DMS 273 (cell line): ENCODE measurements at regions not wholly inside any gene's neighbourhood (a gene's known extent, or its start where the extent isn't known, plus 50 kb on each side); places are given as distances from the start of the nearest gene placed in this dataset.

Experiments used
- DNase-seq: peaks from one replicate; lab custom pipeline; 2025; ENCODE audit not compliant: unreplicated experiment; lab: John Stamatoyannopoulos, UW

DNA sequence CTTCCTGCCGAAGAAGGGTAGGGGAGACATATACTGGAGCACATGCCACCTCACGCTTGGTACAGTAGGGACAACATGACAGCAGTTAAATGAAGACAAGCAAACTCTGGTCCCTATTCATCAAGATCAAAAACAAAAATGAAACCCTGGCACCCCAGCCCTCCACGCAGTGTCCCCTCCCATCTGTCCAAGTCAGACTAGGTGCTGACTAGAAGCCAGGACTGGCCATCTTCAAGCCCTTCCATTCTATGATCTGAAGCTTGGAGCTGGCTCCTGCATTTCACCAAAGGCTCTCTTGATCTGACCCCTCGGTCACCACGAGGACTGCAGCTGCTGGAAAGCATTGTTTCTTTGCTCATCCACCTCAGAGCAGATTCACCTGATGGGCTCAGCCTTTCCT lies 158.9 kb upstream of the GGTLC1 start:
- no peak for DNase-seq

DNA sequence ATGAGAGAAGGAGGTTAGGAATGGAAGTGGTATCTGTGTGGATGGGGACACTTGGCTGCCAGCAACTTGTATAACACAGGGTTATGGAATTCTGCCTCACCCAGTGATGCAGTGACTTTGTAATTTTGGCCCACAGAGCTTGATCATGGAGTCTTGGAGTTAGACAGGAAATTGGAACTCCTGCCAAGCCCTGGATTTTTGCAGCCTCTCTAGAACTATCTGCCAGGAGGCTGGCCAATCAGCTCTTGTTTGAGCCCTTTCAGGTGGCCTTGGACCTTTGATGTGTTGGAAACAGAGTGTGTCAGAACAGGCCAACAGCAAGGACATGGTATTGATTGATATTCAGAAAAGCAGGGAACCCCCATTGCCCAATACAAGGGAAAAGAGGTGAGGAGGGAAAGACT lies 157.7 kb upstream of the GGTLC1 start:
- no peak for DNase-seq

DNA sequence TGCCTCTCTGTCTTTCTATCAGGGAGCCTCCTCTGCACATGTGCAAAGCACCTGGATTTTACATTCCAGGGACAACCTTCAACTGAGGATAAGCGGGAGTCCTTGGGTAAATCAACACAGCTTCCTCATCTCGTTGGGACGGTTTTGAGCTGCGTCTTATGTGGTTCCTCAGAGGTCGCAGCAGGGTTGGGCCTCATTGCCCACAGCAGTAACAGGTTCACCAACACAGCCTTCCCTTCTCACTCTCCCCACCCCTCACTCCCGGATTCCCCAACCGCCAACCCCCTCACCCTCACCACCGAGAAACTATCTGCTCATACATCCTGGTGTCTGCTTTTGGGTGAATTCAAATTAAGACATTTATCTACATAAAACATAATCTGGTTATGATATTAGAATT lies 155.8 kb upstream of the GGTLC1 start:
- DNase-seq, result no peak

DNA sequence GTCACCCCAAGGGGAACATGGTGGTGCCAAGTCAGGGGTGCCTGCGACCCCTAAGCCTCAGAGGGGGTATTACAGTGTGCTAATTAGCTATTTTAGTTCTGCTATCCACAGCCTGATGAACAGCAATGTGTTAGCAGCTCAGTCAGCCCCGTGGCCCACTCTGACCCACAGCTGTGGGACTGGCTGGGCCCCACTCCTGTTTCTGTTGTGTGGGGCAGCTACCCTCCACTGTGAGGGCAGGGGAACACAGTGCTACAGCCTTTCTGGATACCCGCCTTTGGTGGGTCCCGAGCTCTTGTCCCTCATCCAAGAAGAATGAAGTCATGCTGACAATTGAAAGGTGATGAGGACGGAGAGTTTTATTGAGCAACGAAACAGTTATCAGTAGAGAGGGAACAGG lies 152.5 kb upstream of the GGTLC1 start:
- DNase-seq, result no peak

DNA sequence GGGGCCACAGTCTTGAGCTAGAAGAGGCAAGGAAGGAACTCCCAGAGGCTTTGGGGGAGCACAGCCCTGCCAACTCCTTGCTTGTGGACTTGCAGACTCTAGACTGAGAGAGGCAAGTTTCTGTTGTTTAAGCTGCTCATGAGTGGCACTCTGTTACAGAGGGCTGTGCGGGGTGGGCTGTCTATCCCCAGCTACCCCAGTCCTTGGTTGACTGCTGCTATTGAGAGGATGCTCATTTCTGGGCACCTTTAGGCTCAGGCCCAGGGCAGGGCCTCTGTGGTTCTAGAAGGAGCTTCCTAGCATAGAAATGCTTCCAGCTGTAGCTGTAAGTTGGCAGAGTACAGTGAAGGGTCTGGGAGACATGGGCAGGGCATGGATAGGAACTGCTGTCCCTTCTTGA lies 151.3 kb upstream of the GGTLC1 start:
- no peak for DNase-seq

DNA sequence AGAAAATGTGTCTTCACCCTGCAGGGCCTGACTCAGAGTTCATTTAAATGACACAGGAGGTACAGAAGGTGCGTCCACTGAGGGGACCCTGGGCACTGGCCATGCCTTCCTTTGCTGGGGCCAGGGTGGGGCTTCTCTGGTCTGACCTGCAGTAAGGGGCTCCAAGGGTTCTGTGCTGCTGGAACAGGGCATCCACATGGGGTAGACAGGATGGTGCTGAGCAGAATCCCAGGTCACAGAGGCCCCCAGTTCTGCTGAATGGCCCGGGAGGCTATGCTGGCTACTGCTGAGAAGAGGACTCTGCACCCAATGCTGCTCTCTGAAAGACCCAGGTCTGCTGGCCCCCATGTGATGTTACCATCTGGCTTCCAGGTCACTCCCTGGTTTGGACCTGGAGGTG lies 150.4 kb upstream of the GGTLC1 start:
- no peak for DNase-seq

DNA sequence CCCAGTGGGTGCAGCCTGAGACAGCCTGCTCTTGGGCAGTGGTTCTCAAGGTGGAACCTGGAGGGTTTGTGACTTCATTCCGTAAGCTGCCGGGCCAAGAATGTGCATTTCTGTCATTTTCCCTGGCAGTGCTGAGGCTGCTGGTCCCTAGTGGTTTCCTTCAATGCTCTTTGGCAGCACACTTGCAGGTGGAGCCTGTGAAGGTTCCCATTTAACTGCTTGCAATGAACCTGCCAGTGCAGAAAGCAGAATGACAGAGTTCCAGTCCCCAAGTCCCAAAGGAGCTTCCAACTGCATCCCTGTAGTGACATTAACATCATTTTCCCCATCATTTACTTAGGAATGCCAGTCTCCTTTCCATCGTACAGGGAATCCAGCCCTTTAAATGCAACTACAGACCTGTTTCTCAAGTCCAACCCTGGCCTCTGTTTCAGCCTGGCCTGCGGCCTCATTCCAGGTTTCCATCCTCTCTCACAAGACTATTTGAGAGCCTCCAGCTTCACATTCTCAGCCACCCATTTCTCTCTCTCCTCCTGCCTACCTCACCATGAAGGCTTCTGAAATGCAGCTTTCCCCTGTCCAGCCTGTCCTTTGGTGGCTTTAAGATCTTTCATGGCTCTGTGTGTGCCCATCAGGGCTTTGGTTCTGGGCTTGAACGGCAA lies 149.7 kb upstream of the GGTLC1 start:
- no peak for DNase-seq

DNA sequence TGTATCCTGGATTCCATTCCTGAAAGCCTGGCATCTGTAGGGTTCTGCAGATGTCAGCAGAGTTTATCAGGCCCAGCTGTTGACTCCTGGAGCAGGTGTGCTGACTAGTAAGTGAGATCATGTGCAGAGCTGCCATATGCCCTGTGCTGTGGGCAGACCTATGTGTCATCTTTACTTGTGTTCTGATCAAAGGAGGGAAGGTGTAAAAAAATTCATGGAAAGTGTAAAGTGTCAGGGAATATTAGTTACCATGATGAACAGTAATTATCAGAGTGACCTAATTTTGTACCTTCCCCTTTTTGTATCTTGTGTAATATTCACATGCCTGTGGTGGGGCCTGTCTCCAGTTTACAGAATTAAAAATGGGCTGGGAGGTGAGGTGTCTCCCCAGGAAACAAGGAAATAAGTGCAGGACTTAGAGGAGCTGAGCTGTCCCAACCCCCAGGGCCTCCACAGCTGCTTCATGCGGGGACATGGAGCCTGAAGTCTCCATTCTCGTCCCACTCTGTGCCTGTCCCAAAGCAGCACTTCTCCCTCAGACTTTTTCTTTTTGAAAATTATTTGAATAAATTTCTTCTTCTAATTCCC lies 148.2 kb upstream of the GGTLC1 start:
- peak; percentile 80 for DNase-seq

DNA sequence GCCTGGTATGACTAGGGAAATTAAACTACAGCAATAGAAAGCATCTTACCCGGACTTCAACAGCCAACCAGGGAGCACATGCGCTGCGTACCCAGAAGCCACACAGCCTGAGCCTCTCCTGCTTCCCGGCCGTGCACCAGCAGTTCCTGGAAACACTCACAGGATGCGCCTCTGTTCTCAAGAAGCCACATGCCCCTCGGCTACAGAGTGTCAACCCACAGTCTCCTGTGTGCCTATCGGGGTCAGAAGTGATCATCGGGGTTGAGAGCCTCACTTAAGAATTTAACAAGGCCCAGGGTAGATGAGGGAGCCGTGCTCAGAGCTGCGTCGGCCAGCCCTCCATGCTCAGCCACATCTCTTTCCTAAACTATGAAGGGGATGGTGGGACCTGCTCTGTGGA lies 147.2 kb upstream of the GGTLC1 start:
- DNase-seq, result no peak

DNA sequence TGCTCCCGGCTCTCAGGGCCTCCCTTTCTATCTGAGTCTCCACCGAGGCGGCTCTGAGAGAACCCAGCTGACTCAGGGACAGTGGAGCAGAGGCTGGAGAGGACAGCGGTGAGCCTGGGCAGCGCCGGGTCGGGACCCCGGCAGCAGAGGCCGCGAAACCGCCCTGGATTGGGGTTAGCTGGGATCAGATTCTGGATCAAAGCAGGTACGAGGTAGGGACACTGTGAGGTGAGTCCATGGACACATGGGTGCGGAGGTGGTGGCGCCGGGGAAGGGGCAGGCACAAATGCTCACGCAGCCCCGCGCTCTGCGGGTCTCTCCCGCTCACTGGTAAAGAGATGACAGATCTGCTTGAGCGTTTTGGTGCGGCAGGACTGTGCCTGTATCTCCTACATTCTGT lies 146.4 kb upstream of the GGTLC1 start:
- DNase-seq, result no peak

DNA sequence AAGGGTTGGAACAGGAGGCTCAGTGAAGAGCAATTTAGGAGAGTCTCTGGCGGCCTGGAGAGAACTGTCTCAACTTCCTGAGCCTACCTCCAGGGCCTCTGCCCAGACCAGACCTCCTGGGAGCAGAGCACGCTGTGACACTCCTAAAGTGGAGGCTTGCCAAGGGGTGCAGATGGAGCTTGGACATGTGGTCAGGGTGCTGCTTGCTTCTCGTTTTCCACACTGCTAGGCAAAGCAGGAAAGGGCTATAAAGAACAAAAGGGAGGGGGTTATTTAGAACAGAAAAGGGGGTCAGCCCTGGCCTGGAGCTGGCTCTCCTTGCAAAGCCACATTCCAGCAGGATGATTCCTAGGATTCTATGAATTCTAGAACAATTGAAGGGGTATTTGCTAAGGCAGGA lies 145.7 kb upstream of the GGTLC1 start:
- DNase-seq, result peak; percentile 71

DNA sequence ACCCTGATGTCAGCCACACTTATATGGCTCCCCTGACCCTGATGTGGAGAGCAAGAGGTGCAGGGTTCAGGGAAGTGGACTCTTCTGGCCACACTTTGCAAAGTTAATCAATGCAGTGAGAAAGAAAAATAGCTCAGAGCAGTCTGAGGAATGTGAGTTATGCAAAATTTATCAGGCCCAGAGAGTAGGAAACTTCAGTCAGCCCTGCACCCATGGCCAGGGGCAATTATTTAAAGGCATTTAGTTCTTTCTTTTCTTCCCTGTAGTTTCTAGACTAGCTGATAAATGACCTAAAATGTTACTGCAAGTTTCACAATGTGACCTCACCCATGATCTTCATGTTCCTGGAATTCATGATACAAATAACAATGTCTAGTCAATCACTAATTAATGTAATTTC lies 143.7 kb upstream of the GGTLC1 start:
- DNase-seq, result no peak

DNA sequence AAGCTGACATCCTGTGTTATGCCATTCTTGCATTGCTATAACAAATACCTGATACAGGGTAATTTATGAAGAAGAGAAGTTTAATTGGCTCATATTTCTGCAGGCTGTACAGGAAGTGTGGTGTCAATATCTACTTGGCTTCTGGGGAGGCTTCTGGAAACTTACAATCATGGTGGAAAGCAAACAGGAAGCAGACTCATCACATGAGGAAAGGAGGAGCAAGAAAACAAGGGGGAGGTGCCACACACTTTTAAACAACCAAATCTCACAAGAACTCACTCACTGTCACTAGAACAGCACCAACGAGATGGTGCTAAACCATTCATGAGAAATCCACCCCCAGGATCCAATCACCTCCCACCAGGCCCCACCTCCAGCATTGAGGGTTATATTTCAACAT lies 143.1 kb upstream of the GGTLC1 start:
- DNase-seq, result no peak

DNA sequence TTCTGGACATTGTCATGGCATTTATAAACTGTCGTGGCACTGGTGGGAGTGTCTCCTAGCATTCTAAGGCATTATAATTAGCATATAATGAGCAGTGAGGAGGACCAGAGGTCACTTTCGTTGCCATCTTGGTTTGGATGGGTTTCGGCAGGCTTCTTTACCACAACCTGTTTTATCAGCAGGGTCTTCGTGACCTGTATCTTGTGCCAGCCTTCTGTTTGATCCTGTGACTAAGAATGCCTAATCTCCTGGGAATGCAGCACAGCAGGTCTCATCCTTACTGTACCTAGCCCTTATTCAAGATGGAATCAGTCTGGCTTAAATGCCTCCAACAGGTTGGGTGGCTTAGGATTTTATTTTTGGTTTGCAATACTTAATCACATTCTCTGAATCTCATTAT lies 142.7 kb upstream of the GGTLC1 start:
- no peak for DNase-seq

DNA sequence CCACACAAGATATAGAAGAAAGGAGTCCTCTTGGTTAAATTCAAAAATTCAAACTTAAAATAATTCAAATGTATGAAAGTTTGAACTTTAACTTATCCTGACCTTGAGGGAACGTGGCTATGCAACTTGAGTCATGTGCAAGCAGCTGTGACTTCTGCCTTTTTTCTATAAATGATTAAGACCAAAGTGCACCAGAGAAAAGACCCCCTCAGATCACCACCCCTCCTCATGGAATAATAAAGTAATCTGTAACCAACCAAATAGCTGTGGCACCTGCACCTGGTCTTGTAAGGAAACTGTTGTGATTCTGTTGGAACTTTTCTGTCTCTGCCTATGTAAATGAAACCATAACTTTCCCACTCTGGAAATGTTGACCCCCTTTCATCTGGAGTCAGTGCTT lies 141.1 kb upstream of the GGTLC1 start:
- DNase-seq, result no peak

DNA sequence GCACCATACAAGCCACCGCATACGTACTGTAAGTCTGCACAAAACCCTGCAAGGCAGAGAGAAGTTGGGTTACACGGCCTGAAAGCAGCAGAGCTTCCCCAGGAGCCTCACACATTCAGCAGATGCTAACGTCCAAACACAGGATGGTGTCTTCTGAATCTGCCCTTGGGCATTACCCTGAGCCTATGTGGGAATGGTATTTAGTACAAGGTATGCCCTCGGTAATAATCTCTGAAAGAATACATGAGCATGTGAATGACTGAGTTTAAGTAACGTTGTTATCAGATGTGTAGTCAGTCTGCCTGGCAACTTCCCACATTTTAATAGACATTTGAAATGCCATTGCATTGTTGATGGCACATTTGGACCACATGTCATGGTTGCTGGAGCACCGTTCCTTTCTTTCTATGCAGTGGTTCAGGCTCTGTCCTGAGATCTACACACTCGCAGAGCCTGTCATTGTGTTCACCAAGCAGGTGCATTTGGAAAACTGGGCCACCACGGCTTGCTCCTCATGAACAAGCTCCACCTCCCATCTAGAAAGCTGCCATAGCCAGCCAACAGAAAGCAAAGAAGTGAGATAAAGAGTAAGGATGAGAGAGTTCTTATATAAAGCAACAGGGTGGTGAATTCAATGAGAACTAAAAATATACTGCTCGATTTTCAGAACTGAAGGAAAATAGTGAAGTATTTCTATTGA lies 136.5 kb upstream of the GGTLC1 start:
- DNase-seq, result no peak

DNA sequence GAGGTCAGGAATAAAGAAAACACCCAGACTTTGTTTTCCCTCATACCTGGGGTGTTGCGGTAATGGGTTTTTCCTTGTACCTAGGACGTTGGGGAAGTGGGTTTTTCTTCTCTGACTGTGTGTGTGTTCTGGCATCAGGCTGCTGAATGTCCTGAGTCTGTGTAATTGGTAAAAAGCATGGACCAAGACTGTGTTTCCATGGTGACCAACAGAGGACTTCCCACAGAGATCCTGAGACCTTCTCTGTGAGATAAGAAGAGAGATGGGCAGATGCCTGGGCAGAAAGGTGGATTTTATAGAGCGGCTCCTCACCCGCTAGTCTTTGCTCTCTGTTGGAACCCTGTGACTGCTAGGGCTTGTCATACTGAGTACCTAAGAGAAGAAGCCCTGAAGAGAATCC lies 135.4 kb upstream of the GGTLC1 start:
- DNase-seq, result no peak

DNA sequence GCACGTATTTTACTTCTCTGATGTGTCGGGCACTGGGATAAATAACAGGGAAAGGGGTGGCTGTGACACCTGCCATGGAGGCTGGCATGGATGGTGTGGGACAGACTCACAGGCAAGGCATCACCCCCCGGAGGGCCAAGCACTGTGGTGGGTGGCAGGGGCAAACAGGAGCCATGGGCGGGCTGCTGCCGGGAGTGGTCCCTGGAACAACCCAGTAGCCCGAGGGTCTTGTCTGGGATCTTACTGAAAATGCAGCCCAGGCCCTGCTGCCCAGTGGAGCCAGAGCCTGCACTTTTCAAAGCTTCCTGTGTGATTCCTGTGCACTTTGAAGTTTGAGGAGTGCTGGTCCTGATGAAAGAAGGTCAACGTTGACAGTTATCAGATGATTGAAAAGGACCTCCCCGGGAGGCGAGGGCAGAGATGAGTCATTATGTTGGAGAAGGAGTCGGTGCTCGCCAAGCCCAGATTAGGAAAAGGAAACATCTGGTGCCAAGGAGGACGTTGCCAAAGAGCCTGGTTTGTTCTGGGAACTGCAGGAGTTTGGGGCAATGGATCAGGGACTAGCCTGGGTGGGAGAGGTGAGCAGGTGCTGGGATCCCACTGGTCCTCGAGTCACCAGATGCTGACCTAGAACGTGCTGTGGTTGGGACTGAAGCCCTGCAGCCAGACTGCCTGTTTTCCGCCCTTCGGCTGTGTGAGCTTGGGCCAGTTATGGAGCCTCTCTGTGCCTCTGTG lies 130.0 kb upstream of the GGTLC1 start:
- peak; percentile 85 for DNase-seq

DNA sequence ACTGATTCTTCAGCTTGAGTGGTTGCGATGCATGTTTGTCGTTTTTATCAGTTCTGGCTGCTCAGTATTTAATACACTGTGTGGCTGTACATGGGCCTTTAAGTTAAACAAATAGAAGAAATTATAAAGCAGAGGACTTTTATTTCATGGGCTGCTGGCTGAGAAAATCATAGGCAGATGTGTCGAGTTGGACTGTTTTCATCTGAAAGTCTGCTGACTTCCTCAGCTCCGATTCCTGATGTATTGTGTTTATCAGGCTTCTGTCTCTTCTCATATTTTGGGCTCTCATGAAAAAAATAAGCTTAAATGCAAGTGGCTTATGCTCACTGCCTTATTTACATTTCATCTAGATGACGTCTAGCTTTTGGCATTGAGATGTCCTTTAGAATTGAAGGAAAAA lies 129.5 kb upstream of the GGTLC1 start:
- DNase-seq, result peak; percentile 40

DNA sequence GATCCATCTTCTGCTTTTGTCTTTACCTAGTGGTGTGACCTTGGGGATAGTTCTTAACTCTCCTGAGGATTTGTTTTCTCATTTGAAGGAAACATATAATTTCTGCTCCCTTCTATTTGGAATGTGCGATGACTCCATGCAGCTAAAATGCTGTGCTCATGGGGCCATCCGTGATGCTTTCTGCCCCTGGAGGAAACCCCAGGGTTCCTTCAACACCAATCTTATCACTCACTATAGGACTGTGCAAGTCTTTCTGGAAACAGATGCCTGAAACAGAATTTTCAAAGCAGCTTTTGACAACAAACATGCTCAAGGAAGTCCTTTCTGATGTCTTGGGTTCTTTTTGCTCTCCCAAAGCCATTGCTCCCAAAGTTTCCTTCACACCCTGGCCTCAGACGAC lies 128.8 kb upstream of the GGTLC1 start:
- no peak for DNase-seq

DNA sequence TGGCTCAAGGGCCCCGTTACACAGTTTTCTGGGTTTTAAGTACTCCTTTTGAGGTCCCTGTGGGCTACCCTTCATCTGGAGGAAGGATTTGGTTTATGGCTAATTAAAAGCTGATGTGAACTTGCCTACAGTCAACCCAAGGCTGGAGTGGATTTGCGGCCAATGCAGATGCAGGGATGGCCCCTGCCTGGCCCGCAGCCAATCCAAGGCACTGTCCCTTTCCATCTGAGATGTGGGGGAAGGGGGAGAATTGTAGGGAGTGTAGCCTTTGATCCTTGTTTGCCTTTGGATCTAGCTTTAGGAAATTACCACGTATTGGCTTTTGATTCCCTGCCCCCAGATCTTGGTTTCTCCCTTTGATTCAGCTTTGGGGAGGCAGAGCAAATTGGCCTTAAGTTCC lies 128.0 kb upstream of the GGTLC1 start:
- no peak for DNase-seq

DNA sequence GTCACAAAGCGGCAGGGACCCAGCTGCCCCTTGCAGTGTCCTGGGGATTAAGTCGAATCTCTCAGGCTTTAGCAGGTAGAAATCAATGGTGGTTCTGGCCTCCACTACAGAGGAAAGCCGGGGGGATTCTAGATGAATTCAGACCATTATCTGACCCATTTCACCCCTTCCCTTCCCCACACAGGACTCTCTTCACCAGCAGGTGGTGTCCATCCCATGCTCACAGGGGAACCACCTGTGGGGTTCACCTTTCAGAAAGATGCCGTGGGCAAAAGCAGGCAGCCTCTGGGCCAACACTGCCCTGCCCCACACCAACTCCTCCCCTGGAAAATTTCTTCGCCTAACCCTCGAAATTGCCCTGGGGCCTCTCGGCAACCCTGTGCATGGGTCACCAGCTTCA lies 123.8 kb upstream of the GGTLC1 start:
- no peak for DNase-seq
